SU-DHL-6 (cell line): ENCODE measurements at regions not wholly inside any gene's neighbourhood (a gene's known extent, or its start where the extent isn't known, plus 50 kb on each side); places are given as distances from the start of the nearest gene placed in this dataset.

Source experiments
- EZH2phosphoT487 ChIP-seq: fragments of 200-600 bp; sonication (generic), shearing (Covaris generic); conservative IDR thresholded peaks from 2 replicates; pipeline ENCODE4 v1.6.1; 2018; ENCODE audit warnings: mild to moderate bottlenecking, antibody characterized with exemption, low read length, moderate library complexity, mixed read lengths
- TF ChIP-seq, protein P1 (sequence below): fragments of 200-600 bp; sonication (generic); IDR thresholded peaks from one replicate; pipeline ENCODE4 v1.5.1; 2017; ENCODE audit warnings: antibody characterized with exemption, mild to moderate bottlenecking, low read length, moderate library complexity; ENCODE audit not compliant: insufficient read depth, poor library complexity, severe bottlenecking

DNA sequence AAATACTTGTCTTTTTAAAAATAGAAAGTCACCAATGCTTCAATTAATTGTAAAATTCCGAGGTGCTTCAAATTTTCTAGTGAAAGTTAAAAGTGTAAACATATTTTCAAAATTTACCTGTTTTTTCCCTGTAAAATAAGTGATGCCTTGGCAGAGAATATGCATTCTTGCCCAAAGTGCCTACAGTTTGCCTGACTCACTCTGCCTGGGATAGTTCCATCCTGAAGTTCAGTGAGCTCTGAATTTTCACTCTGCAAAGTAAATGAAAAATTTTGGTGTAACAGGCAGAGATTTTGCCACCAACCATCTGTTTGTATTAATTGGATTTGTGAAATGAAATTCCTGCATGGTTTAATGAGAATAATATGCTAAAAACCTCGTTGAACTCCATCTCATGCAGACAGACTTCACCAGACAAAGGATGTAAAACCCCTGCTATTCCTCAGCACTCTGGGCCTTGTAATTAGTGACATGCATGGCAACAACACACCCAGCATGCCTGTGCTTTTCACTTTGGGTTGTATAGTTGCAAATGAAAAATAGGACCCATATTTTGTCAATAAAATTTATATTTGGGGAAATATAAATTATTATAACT lies 117.4 kb upstream of the GNAI1 start:
- TF ChIP-seq EZH2phosphoT487: no peak
- TF ChIP-seq, protein P1, sequence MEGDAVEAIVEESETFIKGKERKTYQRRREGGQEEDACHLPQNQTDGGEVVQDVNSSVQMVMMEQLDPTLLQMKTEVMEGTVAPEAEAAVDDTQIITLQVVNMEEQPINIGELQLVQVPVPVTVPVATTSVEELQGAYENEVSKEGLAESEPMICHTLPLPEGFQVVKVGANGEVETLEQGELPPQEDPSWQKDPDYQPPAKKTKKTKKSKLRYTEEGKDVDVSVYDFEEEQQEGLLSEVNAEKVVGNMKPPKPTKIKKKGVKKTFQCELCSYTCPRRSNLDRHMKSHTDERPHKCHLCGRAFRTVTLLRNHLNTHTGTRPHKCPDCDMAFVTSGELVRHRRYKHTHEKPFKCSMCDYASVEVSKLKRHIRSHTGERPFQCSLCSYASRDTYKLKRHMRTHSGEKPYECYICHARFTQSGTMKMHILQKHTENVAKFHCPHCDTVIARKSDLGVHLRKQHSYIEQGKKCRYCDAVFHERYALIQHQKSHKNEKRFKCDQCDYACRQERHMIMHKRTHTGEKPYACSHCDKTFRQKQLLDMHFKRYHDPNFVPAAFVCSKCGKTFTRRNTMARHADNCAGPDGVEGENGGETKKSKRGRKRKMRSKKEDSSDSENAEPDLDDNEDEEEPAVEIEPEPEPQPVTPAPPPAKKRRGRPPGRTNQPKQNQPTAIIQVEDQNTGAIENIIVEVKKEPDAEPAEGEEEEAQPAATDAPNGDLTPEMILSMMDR: no peak
